ENCODE measurements at regions not wholly inside any gene's neighbourhood (a gene's known extent, or its start where the extent isn't known, plus 50 kb on each side); places are given as distances from the start of the nearest gene placed in this dataset.

- Histone ChIP-seq H3K9me3 (no peaks in the 10 kb centered on the region), H3K4me1 (no peaks in the 10 kb centered on the region), H3K27me3 (no peaks in the 10 kb centered on the region), H3K27ac (no peak overlapping the region), H3K4me3 (no peak overlapping the region), H3K36me3 (no peaks in the 10 kb centered on the region)
- no peak for TF ChIP-seq CTCF (IDR thresholded peaks at IDR 0.05)
- DNase-seq (no peak), ATAC-seq (no peak)
- intact Hi-C loops (cut with DNase I) = no loop called here
These were observed 83.7 kb downstream of the BMP2 start for GRCh38 chr20:6851136-6851535.

GRCh38 chr20:6852478-6852877 is 85.0 kb downstream of the BMP2 start:
- no peak overlapping the region for H3K27ac ChIP-seq
- H3K4me1 ChIP-seq = no peaks in the 10 kb centered on the region
- intact Hi-C loops (cut with DNase I) = no loop called here
- H3K4me3 ChIP-seq = no peak overlapping the region
- no peak for TF ChIP-seq CTCF (IDR thresholded peaks at IDR 0.05)
- ATAC-seq (no peak), DNase-seq (no peak)
- no peaks in the 10 kb centered on the region for H3K36me3 ChIP-seq
- H3K9me3 ChIP-seq = no peaks in the 10 kb centered on the region
- no peaks in the 10 kb centered on the region for H3K27me3 ChIP-seq

- Histone ChIP-seq H3K4me3 (no peak overlapping the region), H3K9me3 (no peaks in the 10 kb centered on the region), H3K27ac (no peak overlapping the region), H3K27me3 (no peaks in the 10 kb centered on the region), H3K36me3 (no peaks in the 10 kb centered on the region), H3K4me1 (no peaks in the 10 kb centered on the region)
- ATAC-seq (no peak), DNase-seq (no peak)
- TF ChIP-seq CTCF (IDR thresholded peaks at IDR 0.05) = no peak
- intact Hi-C loops (cut with DNase I) = no loop called here
These were observed 87.6 kb downstream of the BMP2 start for GRCh38 chr20:6855104-6855503.

GRCh38 chr20:6855796-6856195 is 88.3 kb downstream of the BMP2 start:
- ATAC-seq = no peak
- DNase-seq = no peak
- Histone ChIP-seq H3K9me3 (no peaks in the 10 kb centered on the region), H3K4me3 (no peak overlapping the region), H3K27ac (no peak overlapping the region), H3K36me3 (no peaks in the 10 kb centered on the region), H3K4me1 (no peaks in the 10 kb centered on the region), H3K27me3 (no peaks in the 10 kb centered on the region)
- TF ChIP-seq CTCF (IDR thresholded peaks at IDR 0.05) = no peak
- intact Hi-C loops (cut with DNase I) = no loop called here

- H3K27ac ChIP-seq = no peak overlapping the region
- DNase-seq = no peak
- H3K27me3 ChIP-seq = no peaks in the 10 kb centered on the region
- no peaks in the 10 kb centered on the region for H3K9me3 ChIP-seq
- H3K36me3 ChIP-seq = no peaks in the 10 kb centered on the region
- intact Hi-C loops (cut with DNase I) = no loop called here
- ATAC-seq = no peak
- no peak for TF ChIP-seq CTCF (IDR thresholded peaks at IDR 0.05)
- H3K4me1 ChIP-seq = no peaks in the 10 kb centered on the region
- H3K4me3 ChIP-seq = no peak overlapping the region
These were observed 90.4 kb downstream of the BMP2 start for GRCh38 chr20:6857927-6858326.
